GM19438 (cell line): ENCODE measurements at regions not wholly inside any gene's neighbourhood (a gene's known extent, or its start where the extent isn't known, plus 50 kb on each side); places are given as distances from the start of the nearest gene placed in this dataset.

Source experiments
- ATAC-seq: cut with Tn5 transposase; IDR thresholded peaks from one replicate; pipeline ENCODE4 v1.9.1; 2021; ENCODE audit warnings: low read depth; ENCODE audit not compliant: unreplicated experiment

GRCh38 chr10:28781296-28781695 is 104.0 kb downstream of the BAMBI start:
- ATAC-seq, result no peak

- ATAC-seq, result no peak
These were observed 105.8 kb downstream of the BAMBI start for GRCh38 chr10:28783087-28783486.

- no peak for ATAC-seq
These were observed 107.7 kb downstream of the BAMBI start for GRCh38 chr10:28785018-28785417.

GRCh38 chr10:28788252-28788651 is 110.9 kb downstream of the BAMBI start:
- ATAC-seq, result no peak

GRCh38 chr10:28788762-28789161 is 111.4 kb downstream of the BAMBI start:
- ATAC-seq, result no peak

GRCh38 chr10:28790146-28790545 is 112.8 kb downstream of the BAMBI start:
- ATAC-seq, result no peak

GRCh38 chr10:28793482-28793881 is 116.2 kb downstream of the BAMBI start:
- ATAC-seq, result no peak

GRCh38 chr10:28794986-28795385 is 117.7 kb downstream of the BAMBI start:
- ATAC-seq, result no peak

GRCh38 chr10:28796606-28797512 is 119.5 kb downstream of the BAMBI start:
- no peak for ATAC-seq

- ATAC-seq, result no peak
These were observed 120.6 kb downstream of the BAMBI start for GRCh38 chr10:28797904-28798371.

GRCh38 chr10:28798428-28798955 is 121.2 kb downstream of the BAMBI start:
- no peak for ATAC-seq

- no peak for ATAC-seq
These were observed 121.6 kb downstream of the BAMBI start for GRCh38 chr10:28798964-28799363.

GRCh38 chr10:28800144-28800543 is 122.8 kb downstream of the BAMBI start:
- no peak for ATAC-seq

GRCh38 chr10:28801247-28801646 is 123.9 kb downstream of the BAMBI start:
- ATAC-seq, result no peak

GRCh38 chr10:28801869-28802268 is 124.5 kb downstream of the BAMBI start:
- ATAC-seq, result no peak

GRCh38 chr10:28805390-28805789 is 128.1 kb downstream of the BAMBI start:
- no peak for ATAC-seq

GRCh38 chr10:28806488-28806941 is 129.2 kb downstream of the BAMBI start:
- ATAC-seq, result no peak

GRCh38 chr10:28806951-28807759 is 129.8 kb downstream of the BAMBI start:
- ATAC-seq, result no peak

- ATAC-seq, result no peak
These were observed 130.7 kb downstream of the BAMBI start for GRCh38 chr10:28807760-28808613.

- ATAC-seq, result no peak
These were observed 131.4 kb downstream of the BAMBI start for GRCh38 chr10:28808693-28809092.
